SJCRH30 (cell line): ENCODE measurements at regions not wholly inside any gene's neighbourhood (a gene's known extent, or its start where the extent isn't known, plus 50 kb on each side); places are given as distances from the start of the nearest gene placed in this dataset.
"Not testable (repeated sequence)": the region's sequence is repeated elsewhere in the genome, so short reads cannot be mapped to it uniquely, and the experiment has no call there.

Experiments used
- DNase-seq, 2 experiments: peaks; one replicate each; pipeline ENCODE4 v3.0.0-alpha.2; 2015 to 2020
- H3K27ac ChIP-seq: fragments of 250-450 bp; sonication (Bioruptor Pico); 2 replicates; pipeline ENCODE4 v1.5.1; 2020; ENCODE audit warnings: mild to moderate bottlenecking, moderate library complexity
- H3K27me3 ChIP-seq: fragments of 250-450 bp; sonication (Bioruptor Pico); 2 replicates; pipeline ENCODE4 v1.5.1; 2020; ENCODE audit warnings: mild to moderate bottlenecking, moderate library complexity
- H3K36me3 ChIP-seq: fragments of 250-450 bp; sonication (Bioruptor Pico); 2 replicates; pipeline ENCODE4 v1.5.1; 2020; ENCODE audit warnings: mild to moderate bottlenecking, moderate library complexity
- H3K4me1 ChIP-seq: fragments of 250-450 bp; sonication (Bioruptor Pico); 2 replicates; pipeline ENCODE4 v1.5.1; 2020; ENCODE audit warnings: mild to moderate bottlenecking, moderate library complexity
- H3K4me3 ChIP-seq: fragments of 250-450 bp; sonication (Bioruptor Pico); 2 replicates; pipeline ENCODE4 v1.5.1; 2020; ENCODE audit warnings: mild to moderate bottlenecking, moderate library complexity
- H3K9me3 ChIP-seq: fragments of 250-450 bp; sonication (Bioruptor Pico); replicated peaks from 2 replicates; pipeline ENCODE4 v1.5.1; 2020; ENCODE audit warnings: mild to moderate bottlenecking, moderate library complexity

DNA sequence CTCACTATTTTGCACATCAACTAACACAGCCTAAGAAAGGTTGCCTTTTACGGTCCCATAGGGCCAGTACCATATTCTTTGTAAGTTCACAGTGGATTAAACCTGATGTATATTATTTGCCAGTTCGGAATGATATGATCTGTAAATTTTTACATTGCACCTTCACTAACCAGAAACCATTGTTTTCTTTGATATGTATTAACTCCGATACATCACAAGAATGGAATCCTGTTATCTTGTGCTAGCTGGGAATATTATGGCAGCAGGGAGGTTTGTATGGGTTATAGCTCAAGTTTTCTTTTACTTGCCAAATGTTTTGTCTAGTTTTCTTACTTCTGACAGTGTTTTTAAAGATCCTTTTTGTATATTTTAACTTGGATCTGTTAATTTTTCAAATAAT, 51.4 kb upstream of the S1PR1 start:
- Histone ChIP-seq H3K27ac (no peak overlapping the region), H3K9me3 (0 out of 2 replicates have a peak, but pooled peaks cover 5% of the 10 kb centered on the region), H3K27me3 (no peaks in the 10 kb centered on the region), H3K4me3 (no peak overlapping the region), H3K4me1 (no peaks in the 10 kb centered on the region), H3K36me3 (no peaks in the 10 kb centered on the region)
- no peak for DNase-seq

DNA sequence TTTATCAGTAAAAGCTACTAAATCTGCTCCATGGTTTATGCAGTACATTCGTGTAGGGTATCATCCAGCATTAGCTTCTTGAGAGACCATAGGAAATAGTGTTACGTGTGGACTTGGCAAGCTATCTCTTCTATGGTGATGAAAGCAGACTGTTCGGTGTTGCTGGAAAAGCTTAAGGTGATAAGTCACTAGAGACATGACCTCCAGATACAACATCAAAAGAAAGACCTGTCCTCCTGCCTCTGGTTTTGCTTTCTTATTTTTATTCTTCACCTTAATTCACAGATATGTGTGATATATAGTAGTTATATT, 53.5 kb upstream of the S1PR1 start:
- H3K27ac ChIP-seq: no peak overlapping the region
- H3K9me3 ChIP-seq: no peaks in the 10 kb centered on the region
- H3K36me3 ChIP-seq: no peaks in the 10 kb centered on the region
- H3K4me3 ChIP-seq: no peak overlapping the region
- no peaks in the 10 kb centered on the region for H3K4me1 ChIP-seq
- no peaks in the 10 kb centered on the region for H3K27me3 ChIP-seq
- DNase-seq: no peak

DNA sequence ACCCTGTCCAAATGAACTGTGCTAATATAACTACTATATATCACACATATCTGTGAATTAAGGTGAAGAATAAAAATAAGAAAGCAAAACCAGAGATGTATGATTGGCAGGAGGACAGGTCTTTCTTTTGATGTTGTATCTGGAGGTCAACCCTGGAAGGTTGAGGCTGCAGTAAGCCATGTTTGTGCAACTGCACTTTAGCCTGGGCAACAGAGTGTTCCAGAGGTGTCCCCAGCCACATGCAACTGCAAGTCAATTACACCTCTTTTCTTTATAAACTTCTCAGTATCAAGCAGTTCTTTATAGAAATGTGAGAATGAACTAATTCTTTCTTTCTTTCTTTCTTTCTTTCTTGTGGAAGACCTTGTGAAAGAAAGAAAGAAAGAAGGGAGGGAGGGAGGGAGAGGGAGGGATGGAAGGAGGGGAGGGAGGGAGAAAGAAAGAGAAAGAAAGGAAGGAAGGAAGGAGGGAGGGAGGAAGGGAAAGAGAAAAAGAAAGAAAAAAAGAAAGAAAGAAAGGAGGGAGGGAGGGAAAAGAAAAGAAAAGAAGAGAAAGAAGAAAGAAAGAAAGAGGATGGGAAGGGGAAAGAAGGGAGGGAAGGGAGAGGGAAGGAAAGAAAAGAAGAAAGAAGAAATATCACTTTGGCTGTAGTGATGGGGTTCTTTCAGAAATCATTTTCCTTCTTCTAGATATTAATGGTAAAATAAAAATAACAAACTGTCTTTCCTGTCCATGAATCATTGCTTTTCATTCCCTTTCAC, 54.0 kb upstream of the S1PR1 start:
- Histone ChIP-seq H3K9me3 (no peaks in the 10 kb centered on the region), H3K27ac (no peak overlapping the region), H3K4me3 (no peak overlapping the region), H3K36me3 (no peaks in the 10 kb centered on the region), H3K27me3 (no peaks in the 10 kb centered on the region), H3K4me1 (no peaks in the 10 kb centered on the region)
- DNase-seq: no peak

- no peak for DNase-seq
- no peaks in the 10 kb centered on the region for H3K27me3 ChIP-seq
- no peaks in the 10 kb centered on the region for H3K9me3 ChIP-seq
- no peak overlapping the region for H3K4me3 ChIP-seq
- no peak overlapping the region for H3K27ac ChIP-seq
- no peaks in the 10 kb centered on the region for H3K4me1 ChIP-seq
- no peaks in the 10 kb centered on the region for H3K36me3 ChIP-seq
Observed at GRCh38 chr1:101181930-101182329, 54.9 kb upstream of the S1PR1 start.

GRCh38 chr1:101178688-101179491, 57.9 kb upstream of the S1PR1 start:
- Histone ChIP-seq H3K4me1 (no peaks in the 10 kb centered on the region), H3K36me3 (no peaks in the 10 kb centered on the region), H3K27ac (no peak overlapping the region), H3K9me3 (no peaks in the 10 kb centered on the region), H3K27me3 (no peaks in the 10 kb centered on the region), H3K4me3 (no peak overlapping the region)
- no peak for DNase-seq

DNA sequence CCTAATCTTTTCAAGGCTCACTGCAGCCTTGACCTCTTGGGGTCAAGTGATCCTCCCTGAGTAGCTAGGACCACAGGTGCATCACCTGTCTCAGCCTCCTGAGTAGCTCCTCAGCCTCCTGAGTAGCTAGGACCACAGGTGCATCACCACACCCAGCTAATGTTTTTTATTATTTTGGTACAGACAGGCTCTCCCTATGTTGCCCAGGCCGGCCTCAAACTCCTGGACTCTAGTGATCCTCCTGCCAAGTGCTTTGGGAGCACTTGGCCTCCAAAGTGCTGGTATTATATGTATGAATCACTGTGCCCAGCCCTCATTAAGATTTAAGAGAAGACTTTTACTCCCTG, 58.5 kb upstream of the S1PR1 start:
- H3K27ac ChIP-seq: no peak overlapping the region
- H3K4me3 ChIP-seq: no peak overlapping the region
- no peaks in the 10 kb centered on the region for H3K4me1 ChIP-seq
- H3K36me3 ChIP-seq: no peaks in the 10 kb centered on the region
- DNase-seq: no peak
- no peaks in the 10 kb centered on the region for H3K27me3 ChIP-seq
- H3K9me3 ChIP-seq: no peaks in the 10 kb centered on the region

DNA sequence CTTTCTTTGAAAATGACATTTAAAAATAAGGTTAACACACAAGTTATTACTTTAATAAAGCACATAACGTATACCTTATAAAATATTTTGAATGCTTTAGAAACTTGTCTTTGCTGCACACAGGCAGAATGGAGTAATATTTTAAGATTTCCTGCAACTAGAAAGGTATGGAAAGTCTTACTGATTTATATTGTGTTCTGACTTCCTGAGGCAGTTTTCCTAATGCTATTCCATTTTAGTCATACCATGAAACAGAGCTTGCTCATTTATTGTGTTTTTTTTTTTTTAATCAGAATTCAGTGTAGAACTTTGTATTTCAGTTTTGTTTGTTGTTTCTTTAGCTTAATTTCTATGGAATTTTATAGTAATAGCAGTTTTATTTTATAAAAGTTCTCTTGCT, 60.9 kb upstream of the S1PR1 start:
- Histone ChIP-seq H3K27ac (no peak overlapping the region), H3K4me3 (no peak overlapping the region), H3K27me3 (no peaks in the 10 kb centered on the region), H3K9me3 (no peaks in the 10 kb centered on the region), H3K36me3 (no peaks in the 10 kb centered on the region), H3K4me1 (no peaks in the 10 kb centered on the region)
- DNase-seq: no peak

GRCh38 chr1:101175466-101175865, 61.4 kb upstream of the S1PR1 start:
- DNase-seq: no peak
- no peak overlapping the region for H3K27ac ChIP-seq
- no peaks in the 10 kb centered on the region for H3K9me3 ChIP-seq
- H3K27me3 ChIP-seq: no peaks in the 10 kb centered on the region
- H3K4me1 ChIP-seq: no peaks in the 10 kb centered on the region
- no peak overlapping the region for H3K4me3 ChIP-seq
- no peaks in the 10 kb centered on the region for H3K36me3 ChIP-seq

DNA sequence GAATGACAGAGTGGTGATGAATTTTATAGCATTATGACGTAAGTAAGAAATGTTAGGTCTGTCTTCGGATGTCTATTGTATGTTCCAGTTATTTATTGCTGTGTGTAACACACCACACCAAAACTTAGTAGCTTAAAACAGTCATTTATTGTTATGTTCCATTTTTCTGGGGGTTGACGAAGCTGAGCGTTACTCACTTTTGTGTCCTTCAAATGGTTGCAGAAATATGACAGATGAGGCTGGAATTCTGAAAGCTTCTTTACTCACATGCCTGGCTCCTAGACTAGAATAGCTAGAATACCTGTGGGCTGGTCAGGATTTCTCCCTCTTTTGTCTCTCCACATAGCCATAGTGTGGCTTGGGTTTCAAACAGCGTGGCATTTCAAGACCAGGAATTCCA, 62.1 kb upstream of the S1PR1 start:
- Histone ChIP-seq H3K36me3 (no peaks in the 10 kb centered on the region), H3K27ac (no peak overlapping the region), H3K27me3 (no peaks in the 10 kb centered on the region), H3K9me3 (no peaks in the 10 kb centered on the region), H3K4me1 (no peaks in the 10 kb centered on the region), H3K4me3 (no peak overlapping the region)
- no peak for DNase-seq

DNA sequence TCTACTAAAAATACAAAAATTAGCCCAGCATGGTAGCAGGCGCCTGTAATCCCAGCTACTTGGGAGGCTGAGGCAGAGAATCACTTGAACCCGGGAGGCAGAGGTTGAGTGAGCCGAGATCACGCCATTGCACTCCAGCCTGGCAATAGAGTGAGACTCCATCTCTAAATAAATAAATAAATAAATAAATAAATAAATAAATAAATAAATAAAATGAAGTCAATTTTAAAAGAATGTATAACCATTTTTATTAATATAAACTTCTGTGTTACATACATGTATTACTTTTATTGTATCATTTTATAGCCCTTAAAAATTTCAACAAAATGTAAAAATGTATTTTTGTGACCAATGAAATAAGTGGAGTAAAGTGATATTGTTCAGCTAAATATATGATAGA, 62.5 kb upstream of the S1PR1 start:
- H3K4me3 ChIP-seq, DNase-seq, H3K27ac ChIP-seq, H3K9me3 ChIP-seq, H3K4me1 ChIP-seq, H3K36me3 ChIP-seq, H3K27me3 ChIP-seq: not testable (repeated sequence)

GRCh38 chr1:101170506-101171050, 66.2 kb upstream of the S1PR1 start:
- no peak overlapping the region for H3K4me3 ChIP-seq
- H3K4me1 ChIP-seq: no peaks in the 10 kb centered on the region
- DNase-seq: no peak
- no peaks in the 10 kb centered on the region for H3K9me3 ChIP-seq
- no peaks in the 10 kb centered on the region for H3K27me3 ChIP-seq
- H3K27ac ChIP-seq: no peak overlapping the region
- no peaks in the 10 kb centered on the region for H3K36me3 ChIP-seq

DNA sequence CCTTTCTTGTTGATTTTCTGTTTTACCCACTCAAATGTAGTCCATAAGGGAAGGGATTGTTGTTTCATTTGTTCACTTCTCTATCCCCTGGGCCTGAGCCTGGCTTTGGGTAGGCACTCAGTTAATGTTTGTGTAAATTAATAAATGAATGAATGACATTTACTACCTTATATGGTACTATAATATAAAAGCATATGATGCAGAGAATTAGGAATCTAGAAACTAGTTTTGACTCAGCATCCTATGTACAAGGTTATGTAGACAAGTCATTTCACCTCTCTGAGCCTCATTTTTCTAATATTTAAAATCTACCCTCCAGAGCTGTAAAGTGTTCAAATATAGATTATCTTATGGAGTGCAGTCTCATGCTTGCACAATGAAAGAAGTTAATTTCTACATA, 68.9 kb upstream of the S1PR1 start:
- H3K9me3 ChIP-seq: no peaks in the 10 kb centered on the region
- DNase-seq: no peak
- H3K27me3 ChIP-seq: no peaks in the 10 kb centered on the region
- H3K4me3 ChIP-seq: no peak overlapping the region
- no peaks in the 10 kb centered on the region for H3K36me3 ChIP-seq
- H3K4me1 ChIP-seq: no peaks in the 10 kb centered on the region
- no peak overlapping the region for H3K27ac ChIP-seq

DNA sequence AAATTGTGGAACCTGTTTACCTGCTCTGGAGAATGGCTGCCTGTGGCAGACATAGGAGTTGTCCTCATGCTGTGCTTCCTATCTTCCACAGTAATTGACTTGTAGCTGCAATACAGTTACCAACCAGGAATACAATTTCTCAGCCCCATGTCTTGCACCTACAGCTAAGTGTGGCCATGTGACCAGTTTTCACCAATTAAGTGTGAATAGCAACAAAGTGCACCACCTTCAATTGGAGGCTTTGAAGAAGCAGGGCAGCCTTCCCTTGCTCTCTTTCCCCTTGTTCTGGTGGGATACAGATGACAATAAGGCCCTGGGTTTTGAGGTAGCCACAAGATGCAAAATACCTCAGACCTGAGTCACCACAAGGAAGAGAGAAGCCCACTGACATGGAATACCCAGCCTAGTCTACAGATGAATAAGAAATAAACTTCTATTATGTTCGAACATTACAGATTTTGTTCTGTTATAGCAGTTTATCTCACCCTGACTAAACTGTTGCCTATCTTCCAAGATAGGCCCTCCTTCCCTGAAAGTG, 70.2 kb upstream of the S1PR1 start:
- no peak overlapping the region for H3K27ac ChIP-seq
- H3K4me1 ChIP-seq: no peaks in the 10 kb centered on the region
- no peak overlapping the region for H3K4me3 ChIP-seq
- no peak for DNase-seq
- H3K36me3 ChIP-seq: no peaks in the 10 kb centered on the region
- no peaks in the 10 kb centered on the region for H3K27me3 ChIP-seq
- no peaks in the 10 kb centered on the region for H3K9me3 ChIP-seq

DNA sequence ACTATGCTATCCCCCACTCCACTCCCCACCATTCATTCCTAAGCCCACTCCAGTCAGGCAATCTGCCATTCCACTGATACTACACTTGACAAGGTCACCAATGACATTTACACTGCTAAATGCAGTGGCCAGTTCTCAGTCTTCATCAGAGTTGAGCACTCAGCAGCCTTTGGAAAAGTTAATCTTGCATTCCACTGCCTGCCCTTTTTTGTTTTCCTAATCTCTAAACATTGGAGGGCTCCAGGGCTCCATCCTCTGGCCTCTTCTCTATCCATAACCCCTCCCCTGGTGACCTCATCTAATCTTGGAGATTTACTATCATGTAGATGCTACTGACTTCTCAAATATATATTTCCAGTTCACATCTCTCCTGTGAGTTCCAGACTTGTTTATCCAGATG, 70.9 kb upstream of the S1PR1 start:
- Histone ChIP-seq H3K4me1 (no peaks in the 10 kb centered on the region), H3K4me3 (no peak overlapping the region), H3K27me3 (no peaks in the 10 kb centered on the region), H3K36me3 (no peaks in the 10 kb centered on the region), H3K27ac (no peak overlapping the region), H3K9me3 (no peaks in the 10 kb centered on the region)
- no peak for DNase-seq

GRCh38 chr1:101165532-101165931, 71.3 kb upstream of the S1PR1 start:
- no peak for DNase-seq
- H3K4me1 ChIP-seq: no peaks in the 10 kb centered on the region
- no peaks in the 10 kb centered on the region for H3K9me3 ChIP-seq
- no peaks in the 10 kb centered on the region for H3K27me3 ChIP-seq
- no peaks in the 10 kb centered on the region for H3K36me3 ChIP-seq
- no peak overlapping the region for H3K27ac ChIP-seq
- no peak overlapping the region for H3K4me3 ChIP-seq
